ENCODE measurements at regions not wholly inside any gene's neighbourhood (a gene's known extent, or its start where the extent isn't known, plus 50 kb on each side); places are given as distances from the start of the nearest gene placed in this dataset.
A peak's percentile ranks its signal among the peaks of the same experiment; 100 is the strongest.
"Not testable (repeated sequence)": the region's sequence is repeated elsewhere in the genome, so short reads cannot be mapped to it uniquely, and the experiment has no call there.

- DNase-seq, result no peak
These were observed 310.7 kb downstream of the ARPP21 start for GRCh38 chr3:35950021-35950420.

DNA sequence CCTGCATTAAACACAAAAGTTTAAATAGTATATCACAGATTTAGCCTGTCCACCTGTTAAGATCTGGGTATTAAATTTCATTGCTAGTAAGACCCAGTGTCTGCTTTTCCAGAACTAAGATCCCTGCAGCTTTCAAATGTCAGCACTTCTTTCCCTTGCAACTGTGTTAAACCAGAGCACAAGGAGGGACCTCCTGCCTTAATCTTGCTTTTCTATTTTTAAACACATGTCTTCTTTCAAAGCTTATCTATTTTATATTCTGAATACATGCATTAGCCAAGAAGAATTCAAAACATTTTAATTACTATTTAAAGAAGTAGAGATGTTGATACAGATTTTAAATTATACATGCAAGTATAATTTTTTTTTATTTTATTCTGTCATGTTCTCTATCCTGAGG, 315.1 kb downstream of the ARPP21 start:
- no peak for DNase-seq

DNA sequence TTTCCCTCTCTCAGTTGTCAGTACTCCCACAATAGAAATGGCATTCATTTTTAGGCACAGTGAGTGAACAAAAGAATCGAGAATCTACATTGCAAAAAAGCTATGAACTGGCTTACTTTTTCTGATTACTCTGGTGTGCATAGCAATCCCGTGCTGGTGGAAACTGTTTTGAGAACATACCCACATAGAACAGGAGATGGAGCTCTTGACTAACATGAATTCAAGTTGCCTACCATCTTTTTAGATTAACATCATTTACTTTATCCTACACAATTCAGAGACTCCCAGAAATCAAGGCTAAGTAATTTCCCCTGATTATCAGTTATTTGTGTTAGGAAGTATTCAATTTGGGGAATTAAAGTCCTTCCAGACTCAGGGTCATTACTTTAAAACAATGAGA, 326.6 kb downstream of the ARPP21 start:
- peak in 1 of 2 donors; percentile 6 for DNase-seq

- DNase-seq, result no peak
These were observed 327.5 kb downstream of the ARPP21 start for GRCh38 chr3:35966629-35967464.

DNA sequence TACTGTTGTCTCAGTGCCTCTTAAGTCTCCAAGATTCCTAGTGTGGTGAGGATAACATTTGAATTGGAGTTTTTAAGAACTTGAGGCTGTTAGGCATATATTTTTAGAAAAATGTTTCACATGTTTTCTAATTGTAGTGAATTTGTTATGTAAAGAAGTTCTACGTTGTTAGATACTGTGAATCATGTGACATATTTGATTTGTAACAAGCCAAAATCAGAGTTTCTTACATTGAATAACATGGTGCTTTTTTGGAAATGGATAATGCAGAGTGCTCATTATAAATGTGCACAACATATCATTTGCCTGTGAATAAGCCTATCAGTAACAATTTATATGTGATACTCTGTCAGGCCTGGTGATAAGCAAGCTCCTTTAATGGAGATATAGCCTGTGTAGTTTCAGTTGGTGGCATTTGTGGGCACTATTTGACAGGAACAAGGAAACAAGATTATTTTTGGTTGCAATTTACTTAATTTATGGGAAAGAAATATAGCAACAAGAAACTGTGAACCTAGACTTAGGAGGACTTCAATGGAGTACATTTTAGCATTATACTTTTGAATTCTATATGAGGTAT, 328.8 kb downstream of the ARPP21 start:
- DNase-seq, result no peak

DNA sequence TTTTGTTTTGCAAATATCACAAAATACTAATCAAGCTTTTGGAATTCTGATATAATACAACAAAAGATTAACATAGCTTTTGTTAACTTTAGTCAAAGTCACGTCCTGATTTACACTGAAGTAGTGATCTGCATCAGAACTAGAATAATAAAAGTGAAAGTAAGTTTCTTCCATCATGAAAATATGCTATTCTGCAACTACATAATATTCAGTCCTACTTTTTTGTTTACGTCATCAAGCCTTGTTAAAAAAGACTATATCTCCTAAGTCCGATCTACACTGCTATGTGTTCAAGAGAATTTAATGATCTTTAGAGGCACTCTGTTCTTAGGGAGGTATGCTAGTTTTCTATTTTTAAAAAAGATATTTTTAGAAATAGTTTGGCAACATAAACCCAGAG, 330.1 kb downstream of the ARPP21 start:
- DNase-seq, result no peak

- no peak for DNase-seq
These were observed 331.5 kb downstream of the ARPP21 start for GRCh38 chr3:35970793-35971192.

DNA sequence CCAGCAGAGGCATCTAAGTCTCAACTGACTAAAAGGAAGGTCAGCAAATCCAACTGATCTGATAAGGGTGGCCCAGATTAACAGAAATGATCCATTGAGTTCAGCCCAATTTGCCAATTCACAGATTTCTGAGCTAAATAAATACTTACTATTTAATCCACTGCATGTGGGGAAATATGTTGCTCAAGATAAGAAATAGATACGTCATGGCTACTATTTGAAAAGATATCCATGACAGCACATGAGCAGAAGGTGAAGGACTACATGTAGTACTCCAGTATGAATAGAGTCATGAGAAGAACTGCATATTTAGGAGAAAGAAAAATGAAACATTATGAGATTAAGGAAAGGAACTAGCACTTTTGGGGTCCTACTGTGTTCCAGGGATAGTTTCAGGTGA, 332.4 kb downstream of the ARPP21 start:
- DNase-seq, result no peak

DNA sequence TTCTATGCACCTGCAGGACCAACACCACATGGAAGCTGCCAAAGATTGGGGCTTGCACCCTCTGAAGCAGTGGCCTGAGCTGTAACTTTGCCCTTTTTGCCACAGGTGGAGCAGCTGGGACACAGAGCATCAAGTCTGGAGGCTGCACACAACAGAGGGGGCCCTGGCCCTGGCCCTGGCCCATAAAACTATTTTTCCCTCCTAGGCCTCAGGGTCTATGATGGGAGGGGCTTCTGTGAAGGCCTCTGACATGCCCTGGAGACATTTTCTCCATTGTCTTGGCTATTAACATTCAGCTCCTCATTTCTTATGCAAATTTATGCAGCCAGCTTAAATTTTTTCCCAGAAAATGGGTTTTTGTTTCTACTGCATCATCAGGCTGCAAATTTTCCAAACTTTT, 335.5 kb downstream of the ARPP21 start:
- DNase-seq, result no peak

DNA sequence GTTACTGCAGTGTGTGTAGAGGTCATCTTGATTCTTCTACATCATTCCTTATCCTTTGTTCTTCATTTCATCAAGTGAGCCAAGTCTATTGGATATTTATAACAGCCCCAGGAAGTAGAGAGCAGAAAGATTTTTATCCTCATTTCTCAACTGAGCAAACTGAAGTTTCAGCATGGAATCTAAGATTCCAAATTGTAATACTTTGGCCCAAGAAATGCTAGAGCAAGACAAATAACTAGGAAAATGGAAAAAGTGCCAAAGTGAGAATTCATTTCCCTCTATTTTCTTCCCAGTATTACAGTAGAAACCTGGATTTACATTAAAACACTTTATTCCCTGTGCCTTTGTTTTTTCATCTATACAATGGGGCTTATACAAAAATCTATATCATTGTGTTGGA, 346.8 kb downstream of the ARPP21 start:
- no peak for DNase-seq

- no peak for DNase-seq
These were observed 348.1 kb downstream of the ARPP21 start for GRCh38 chr3:35987386-35987785.

GRCh38 chr3:35992041-35992440, 352.7 kb downstream of the ARPP21 start:
- DNase-seq, result no peak

DNA sequence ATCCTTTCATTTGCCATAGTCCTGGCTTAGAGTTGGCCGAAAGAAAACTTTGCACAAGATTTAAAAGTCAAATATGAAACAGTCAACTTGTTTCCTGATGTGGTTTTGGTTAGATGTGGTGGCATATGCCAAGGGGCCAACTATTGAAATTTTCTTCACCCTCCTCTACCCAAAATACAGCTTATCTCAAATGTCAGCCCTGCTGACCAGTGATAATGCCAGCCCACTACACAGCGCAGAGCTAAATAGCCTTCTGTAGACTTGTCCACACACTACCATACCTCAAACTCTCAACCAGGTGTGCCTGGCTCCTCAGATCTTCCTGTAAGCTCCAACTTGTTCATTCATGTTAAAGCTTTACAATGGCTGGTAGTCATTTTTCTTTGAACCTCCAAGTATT, 368.5 kb upstream of the STAC start:
- DNase-seq, result no peak

- no peak for DNase-seq
These were observed 366.9 kb upstream of the STAC start for GRCh38 chr3:36013425-36013824.

- DNase-seq, result no peak
These were observed 355.1 kb upstream of the STAC start for GRCh38 chr3:36025232-36025631.

- DNase-seq, result no peak
These were observed 347.9 kb upstream of the STAC start for GRCh38 chr3:36032180-36033047.

DNA sequence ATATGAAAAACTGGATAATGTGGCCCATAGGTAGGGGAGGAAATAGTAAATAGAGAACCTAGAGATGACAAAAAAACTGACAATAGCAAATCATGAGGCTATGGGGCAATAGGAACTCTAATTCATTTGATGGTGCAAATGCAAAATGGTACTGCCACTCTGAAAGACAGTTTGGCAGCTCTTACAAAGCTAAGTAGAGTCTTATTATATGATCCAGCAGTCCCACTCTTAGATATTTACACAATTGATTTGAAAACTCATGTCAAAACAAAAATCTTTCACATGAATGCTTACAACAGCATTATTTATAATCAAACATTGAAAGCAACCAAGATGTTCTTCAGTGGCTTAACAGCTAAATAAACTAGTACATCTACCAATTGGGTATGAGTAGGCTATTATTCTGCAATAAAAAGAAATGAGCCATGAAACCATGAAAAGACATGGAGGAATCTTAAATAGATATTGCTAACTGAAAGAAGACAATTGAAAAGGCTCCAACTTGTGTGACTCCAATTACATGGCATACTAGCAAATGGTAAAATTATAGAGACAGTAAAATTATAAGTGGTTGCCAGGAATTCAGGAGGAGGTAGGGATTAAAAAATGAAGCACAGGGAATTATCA, 321.8 kb upstream of the STAC start:
- DNase-seq, result no peak

DNA sequence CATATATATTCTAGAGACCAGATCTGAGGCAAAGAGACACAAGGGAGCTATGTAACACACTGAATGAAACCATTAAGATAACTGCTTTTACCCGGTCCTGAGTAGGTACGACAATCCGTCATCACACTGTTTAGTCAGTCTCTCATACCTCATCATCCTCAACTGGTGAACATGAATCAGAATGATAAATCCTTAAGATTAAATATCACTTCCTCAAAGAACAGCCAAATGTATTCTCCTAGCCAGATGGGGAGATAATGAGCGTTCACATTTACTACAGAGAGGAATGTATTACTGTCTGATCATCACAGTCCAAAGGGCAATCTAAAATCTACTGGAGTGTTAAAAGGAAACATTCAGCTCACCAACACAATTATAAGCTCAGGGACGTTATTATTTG, 319.4 kb upstream of the STAC start:
- DNase-seq, result no peak

DNA sequence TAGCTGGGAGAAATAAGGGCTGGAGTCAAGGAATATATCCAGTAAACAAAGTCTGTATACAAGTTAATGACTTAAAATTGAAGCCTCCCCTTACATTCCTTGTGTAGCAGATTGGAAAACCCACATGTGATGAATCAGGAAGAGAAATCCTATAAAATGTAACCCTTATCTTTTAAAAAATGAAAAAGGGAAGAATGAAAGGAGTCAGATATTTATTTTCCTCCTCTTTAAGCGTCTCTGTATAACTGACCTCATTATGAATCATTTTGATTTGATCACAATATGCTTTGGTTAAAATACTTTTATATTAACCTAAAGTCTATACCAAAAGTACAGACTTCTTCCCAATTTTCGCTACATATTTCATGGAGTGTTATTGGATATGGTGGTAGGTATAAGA, 316.3 kb upstream of the STAC start:
- no peak for DNase-seq

DNA sequence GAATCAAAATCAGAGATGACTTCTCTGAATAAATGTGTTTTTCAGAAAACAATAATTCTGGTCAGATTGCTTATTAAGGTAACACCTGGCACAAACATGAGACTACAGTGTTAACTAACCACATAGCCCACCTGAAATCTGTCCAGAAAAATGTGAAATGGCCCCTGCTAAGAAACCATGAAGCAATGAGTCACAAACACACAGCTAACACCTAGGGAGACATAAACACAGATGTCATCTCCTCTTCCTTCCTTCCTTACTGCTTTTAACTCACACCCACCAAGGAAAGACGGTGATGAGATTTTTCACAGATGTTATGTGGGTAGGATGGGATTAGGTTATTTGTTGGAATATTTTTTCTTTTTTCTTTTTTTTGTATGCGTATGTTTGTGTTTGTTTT, 315.0 kb upstream of the STAC start:
- DNase-seq, result no peak

DNA sequence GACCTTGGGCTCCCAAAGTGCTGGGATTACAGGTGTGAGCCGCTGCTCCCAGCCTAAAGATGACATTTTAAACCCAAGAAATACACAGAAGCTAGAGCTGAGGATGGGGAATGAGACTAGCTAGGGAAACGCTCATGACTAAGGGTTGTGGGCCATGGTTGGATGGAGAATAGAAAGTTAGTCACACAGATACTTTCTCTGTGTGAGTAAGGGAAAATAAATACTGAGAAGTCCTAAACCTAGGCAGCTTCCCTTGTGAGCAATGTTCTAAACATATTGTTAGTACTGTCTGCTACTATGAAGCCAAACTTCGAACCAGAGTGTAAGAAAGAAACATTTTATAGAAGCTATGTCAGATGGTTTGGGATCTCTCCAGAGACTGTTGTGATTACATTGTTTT, 304.8 kb upstream of the STAC start:
- no peak for DNase-seq

GRCh38 chr3:36077320-36077719, 303.0 kb upstream of the STAC start:
- DNase-seq, result no peak

DNA sequence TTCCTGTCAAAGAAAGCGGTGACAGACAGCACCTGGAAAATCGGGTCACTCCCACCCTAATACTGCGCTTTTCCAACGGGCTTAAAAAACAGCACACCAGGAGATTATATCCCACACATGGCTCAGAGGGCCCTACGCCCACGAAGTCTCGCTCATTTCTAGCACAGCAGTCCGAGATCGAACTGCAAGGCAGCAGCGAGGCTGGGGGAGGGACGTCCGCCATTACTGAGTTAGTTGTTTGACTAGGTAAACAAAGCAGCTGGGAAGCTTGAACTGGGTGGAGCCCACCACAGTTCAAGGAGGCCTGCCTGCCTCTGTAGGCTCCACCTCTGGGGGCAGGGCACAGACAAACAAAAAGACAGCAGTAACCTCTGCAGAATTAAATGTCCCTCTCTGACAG, 297.3 kb upstream of the STAC start:
- DNase-seq, result not testable (repeated sequence)

Data from CD4-positive, alpha-beta T cell treated with Interleukin-4 for 1 hour (primary cell).